RWPE1 (cell line): ENCODE measurements at regions not wholly inside any gene's neighbourhood (a gene's known extent, or its start where the extent isn't known, plus 50 kb on each side); places are given as distances from the start of the nearest gene placed in this dataset.
"Not testable (repeated sequence)": the region's sequence is repeated elsewhere in the genome, so short reads cannot be mapped to it uniquely, and the experiment has no call there.

ENCODE experiments used
- CTCF ChIA-PET: fragments of 350-600 bp; sonication (Branson Sonifier 250); formaldehyde crosslinking; extraction: SDS; loops from one replicate; lab custom pipeline; 2021; lab: Yijun Ruan, JAX
- POLR2A ChIA-PET: fragments of 400-600 bp; formaldehyde crosslinking; extraction: SDS; loops from one replicate; lab custom pipeline; 2020; ENCODE audit warnings: antibody characterized with exemption; ENCODE audit not compliant: low non-redundant PET; lab: Yijun Ruan, JAX
- DNase-seq: peaks from one replicate; pipeline ENCODE4 v3.0.0; 2012; ENCODE audit warnings: low spot score
- H3K27ac ChIP-seq: fragments of 450-650 bp; 2 replicates; pipeline ENCODE4 v1.5.1; 2017
- CTCF ChIP-seq: fragments of 450-650 bp; conservative IDR thresholded peaks from 2 replicates; pipeline ENCODE4 v1.5.1; 2017; ENCODE audit warnings: low read depth, mild to moderate bottlenecking

- ChIA-PET CTCF (no interaction called here), POLR2A (no interaction called here)
- no peak for TF ChIP-seq CTCF
- DNase-seq = no peak
- H3K27ac ChIP-seq = no peak overlapping the region
These were observed 123.9 kb downstream of the KDR start for GRCh38 chr4:55001538-55001937.

GRCh38 chr4:54999003-54999402 lies 126.4 kb downstream of the KDR start:
- H3K27ac ChIP-seq = no peak overlapping the region
- TF ChIP-seq CTCF = peak; percentile 30; the same call in 1 of the 2 replicates
- no peak for DNase-seq
- POLR2A ChIA-PET = no interaction called here
- CTCF ChIA-PET = interaction anchor here (0.6 to 0.7 kb wide), 4 partner anchors 28 to 735 kb away, joined by 3 to 5 read pairs (median 3); no protein-coding TSS in a partner anchor

GRCh38 chr4:54993473-54994026 lies 131.8 kb downstream of the KDR start:
- H3K27ac ChIP-seq, POLR2A ChIA-PET, DNase-seq, CTCF ChIA-PET: not testable (repeated sequence)

GRCh38 chr4:54992266-54992665 lies 133.1 kb downstream of the KDR start:
- no peak overlapping the region for H3K27ac ChIP-seq
- TF ChIP-seq CTCF = no peak
- CTCF ChIA-PET = no interaction called here
- no peak for DNase-seq
- POLR2A ChIA-PET = no interaction called here

GRCh38 chr4:54988655-54989054 lies 136.7 kb downstream of the KDR start:
- no peak for TF ChIP-seq CTCF
- no peak overlapping the region for H3K27ac ChIP-seq
- no peak for DNase-seq
- CTCF ChIA-PET = interaction anchor here (0.6 kb wide), 1 partner anchor 372 kb away, joined by 3 read pairs; no protein-coding TSS in a partner anchor
- POLR2A ChIA-PET = no interaction called here

- no peak overlapping the region for H3K27ac ChIP-seq
- ChIA-PET CTCF (interaction anchor here (0.6 kb wide), 1 partner anchor 498 kb away, joined by 4 read pairs; no protein-coding TSS in a partner anchor), POLR2A (no interaction called here)
- DNase-seq = no peak
- no peak for TF ChIP-seq CTCF
These were observed 139.1 kb downstream of the KDR start for GRCh38 chr4:54986095-54986846.

- TF ChIP-seq CTCF = no peak
- H3K27ac ChIP-seq = no peak overlapping the region
- POLR2A ChIA-PET = no interaction called here
- no peak for DNase-seq
- CTCF ChIA-PET = interaction anchor here (0.6 kb wide), 1 partner anchor 209 kb away, joined by 3 read pairs; no protein-coding TSS in a partner anchor
These were observed 148.7 kb downstream of the KDR start for GRCh38 chr4:54976682-54977081.
